ENCODE measurements at regions not wholly inside any gene's neighbourhood (a gene's known extent, or its start where the extent isn't known, plus 50 kb on each side); places are given as distances from the start of the nearest gene placed in this dataset.

DNA sequence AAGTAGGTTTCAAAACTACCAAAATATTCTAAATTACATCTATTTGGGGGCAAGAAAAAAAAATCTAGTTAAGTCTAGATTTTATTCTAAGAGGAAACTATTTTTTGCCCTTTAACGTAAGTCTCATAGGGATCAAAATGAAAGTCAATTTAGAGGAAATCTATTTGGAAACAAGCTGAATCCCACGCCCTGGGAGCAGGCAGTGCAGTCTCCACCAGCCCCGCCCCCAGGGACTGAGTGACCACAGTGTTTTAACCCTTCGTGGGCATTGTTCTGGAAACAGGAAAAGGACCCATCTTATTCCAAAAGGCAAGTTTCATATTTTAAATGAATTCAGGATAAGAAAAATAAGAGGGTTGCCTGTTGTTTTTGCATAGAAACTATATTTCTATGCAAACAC, 209.7 kb downstream of the SPRY2 start:
- peak; percentile 96 for DNase-seq (ENCODE audit: low spot score)

GRCh38 chr13:80126389-80127068, 214.4 kb downstream of the SPRY2 start:
- DNase-seq (ENCODE audit: low spot score) = no peak

- no peak for DNase-seq (ENCODE audit: low spot score)
These were observed 217.0 kb downstream of the SPRY2 start for GRCh38 chr13:80123945-80124344.

GRCh38 chr13:80121038-80121437, 219.9 kb downstream of the SPRY2 start:
- no peak for DNase-seq (ENCODE audit: low spot score)

DNA sequence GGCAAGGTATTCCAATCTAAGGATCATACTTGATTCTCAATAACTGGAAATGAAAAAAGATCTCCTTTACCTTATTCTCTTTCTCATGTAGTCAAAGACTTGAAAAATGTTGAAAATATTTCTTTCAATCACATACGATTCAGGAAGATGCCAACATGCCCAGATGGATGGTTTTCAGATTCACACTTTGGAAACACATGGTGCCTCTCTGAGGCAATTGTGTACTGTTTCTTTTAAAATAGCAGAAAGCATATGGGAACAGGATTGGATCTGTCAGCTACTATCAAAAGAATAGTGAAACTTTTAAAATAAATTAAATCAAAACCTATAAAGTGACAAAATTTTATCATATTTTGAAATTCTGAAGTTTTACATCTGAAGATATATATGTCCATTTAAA, 222.4 kb downstream of the SPRY2 start:
- DNase-seq (ENCODE audit: low spot score) = no peak

- no peak for DNase-seq (ENCODE audit: low spot score)
These were observed 222.8 kb downstream of the SPRY2 start for GRCh38 chr13:80118099-80118498.

- DNase-seq (ENCODE audit: low spot score) = no peak
These were observed 223.4 kb downstream of the SPRY2 start for GRCh38 chr13:80117515-80117914.

DNA sequence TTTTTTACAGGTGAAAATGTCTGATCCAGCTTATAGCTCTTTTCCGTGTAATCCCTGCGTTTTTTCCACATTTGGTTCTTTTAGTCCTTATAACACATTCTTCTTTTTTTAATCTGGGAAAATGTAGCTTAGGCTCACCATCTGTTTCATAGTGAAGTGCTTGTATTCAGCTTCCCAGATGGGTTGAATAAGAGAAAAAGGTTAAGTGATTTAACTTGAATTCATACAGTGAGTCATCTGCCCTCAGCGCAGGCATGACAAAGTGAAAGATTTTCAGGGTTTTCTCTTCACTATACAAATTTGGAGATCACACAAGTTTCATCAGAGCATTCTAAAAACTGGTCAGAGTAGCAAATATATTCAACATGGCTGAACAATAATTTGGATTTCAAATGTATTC, 224.8 kb downstream of the SPRY2 start:
- DNase-seq (ENCODE audit: low spot score) = peak; percentile 19

GRCh38 chr13:80115616-80116015, 225.3 kb downstream of the SPRY2 start:
- DNase-seq (ENCODE audit: low spot score) = no peak

- DNase-seq (ENCODE audit: low spot score) = no peak
These were observed 227.0 kb downstream of the SPRY2 start for GRCh38 chr13:80113714-80114454.

GRCh38 chr13:80109303-80109702, 231.6 kb downstream of the SPRY2 start:
- no peak for DNase-seq (ENCODE audit: low spot score)

DNA sequence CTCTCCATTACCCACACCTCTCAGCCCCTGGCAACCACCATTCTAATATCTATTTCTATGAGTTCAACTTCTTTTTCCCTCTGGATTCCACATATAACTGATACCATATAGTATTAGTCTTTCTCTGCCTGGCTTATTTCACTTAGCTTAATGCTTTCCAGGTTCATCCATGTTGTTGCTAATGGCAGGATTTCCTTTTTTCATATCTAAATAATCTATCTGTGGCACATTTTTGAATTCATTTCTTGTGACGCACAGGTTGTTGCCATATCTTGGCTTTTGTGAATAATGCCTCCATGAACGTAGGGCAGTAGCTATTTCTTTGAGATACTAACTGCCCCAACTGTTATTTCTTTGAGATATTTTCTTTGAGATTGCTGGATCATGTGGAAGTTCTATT, 235.6 kb downstream of the SPRY2 start:
- no peak for DNase-seq (ENCODE audit: low spot score)

DNA sequence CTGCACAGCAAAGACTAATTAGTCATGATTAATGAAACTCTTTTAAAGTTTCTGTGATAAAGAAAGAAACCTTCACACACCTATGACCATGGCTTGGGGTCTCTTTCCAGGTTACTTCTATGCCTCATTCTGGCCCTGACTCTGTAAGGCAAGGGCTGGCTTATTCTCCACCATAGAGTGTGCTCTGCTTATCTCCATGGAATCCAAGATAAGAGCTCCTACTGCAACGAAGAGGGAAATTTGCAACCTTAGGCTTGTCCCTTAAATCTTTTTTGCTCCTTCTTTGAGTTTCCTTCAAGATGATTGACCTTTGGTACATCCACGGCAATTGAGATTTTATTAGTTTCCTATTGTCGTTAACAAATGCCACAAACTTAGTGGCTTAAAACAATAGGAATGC, 239.9 kb downstream of the SPRY2 start:
- DNase-seq (ENCODE audit: low spot score) = no peak

DNA sequence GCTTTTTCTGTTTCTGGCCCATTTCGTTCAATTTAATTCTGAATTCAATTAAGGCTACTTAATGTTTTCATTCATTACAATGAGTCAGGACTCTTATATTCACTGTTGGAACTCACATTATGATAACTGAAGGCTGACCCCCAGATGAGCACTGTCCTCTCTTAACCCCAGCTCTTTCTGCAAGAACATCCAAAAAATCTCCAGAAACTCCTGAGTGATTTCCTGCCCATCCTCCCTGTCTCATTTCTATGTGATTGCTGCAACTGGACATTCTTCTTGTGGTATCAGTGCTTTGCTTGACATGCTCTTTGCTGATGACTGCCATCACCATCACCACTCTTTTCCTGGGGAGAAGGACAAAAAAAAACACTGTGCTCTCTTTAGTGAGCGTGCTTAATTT, 240.3 kb downstream of the SPRY2 start:
- no peak for DNase-seq (ENCODE audit: low spot score)

DNA sequence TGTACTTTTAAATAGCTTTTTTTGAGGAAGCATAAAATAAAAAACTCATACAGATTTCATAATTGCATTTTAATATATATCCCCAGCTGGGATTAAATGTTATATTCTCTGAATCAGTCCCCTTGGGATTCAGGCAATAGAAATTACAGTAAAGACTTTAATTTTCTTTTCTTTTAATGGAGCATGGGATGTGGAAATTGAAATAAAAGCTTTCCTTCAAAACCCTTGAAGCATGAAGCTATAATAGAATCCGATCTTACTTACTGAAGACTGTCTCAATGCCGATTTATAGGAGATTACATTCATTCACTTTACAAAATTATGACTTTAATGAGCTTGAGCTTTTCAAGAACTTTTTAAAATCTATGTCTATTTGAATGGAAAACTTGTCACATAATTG, 243.4 kb downstream of the SPRY2 start:
- DNase-seq (ENCODE audit: low spot score) = no peak

- no peak for DNase-seq (ENCODE audit: low spot score)
These were observed 244.5 kb downstream of the SPRY2 start for GRCh38 chr13:80096383-80096782.

DNA sequence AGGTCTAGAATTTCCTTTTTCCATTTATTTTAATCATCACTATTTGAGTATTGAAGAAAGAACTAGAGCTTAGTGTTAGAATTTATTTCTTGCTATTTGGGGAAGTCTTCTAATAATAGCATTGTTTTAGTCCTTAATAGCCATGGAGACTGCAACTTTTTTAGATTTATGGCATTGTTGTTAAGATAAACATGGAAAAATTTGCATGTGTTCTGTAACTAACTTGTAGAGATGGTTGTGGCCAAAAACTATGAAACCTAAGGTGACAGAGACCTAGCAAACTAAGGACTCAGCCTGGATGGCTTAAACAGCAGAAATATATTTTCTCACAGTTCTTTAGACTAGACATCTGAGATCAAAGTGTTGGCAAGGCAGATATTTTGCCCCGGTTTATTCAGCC, 246.4 kb downstream of the SPRY2 start:
- DNase-seq (ENCODE audit: low spot score) = no peak

DNA sequence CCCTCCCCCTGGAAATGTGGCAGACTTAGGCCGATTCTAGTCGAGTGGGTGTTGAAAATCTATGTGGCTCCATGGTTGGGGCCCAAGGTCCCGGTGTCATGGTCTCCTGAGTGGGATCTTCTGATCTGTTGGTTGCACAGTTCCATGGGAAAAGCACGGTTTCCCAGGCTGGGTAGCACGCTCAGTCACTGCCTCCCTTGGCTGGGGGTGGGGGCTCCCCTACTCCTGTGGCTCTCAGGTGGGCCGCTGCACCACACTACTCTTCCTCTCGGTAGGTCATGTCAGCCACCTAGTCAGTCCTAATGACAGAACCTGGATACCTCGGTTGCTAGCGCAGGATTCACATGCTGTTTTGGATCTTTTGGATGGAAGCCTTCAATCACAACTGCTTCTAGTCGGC, 247.0 kb downstream of the SPRY2 start:
- DNase-seq (ENCODE audit: low spot score) = no peak

GRCh38 chr13:80086304-80086721, 254.6 kb downstream of the SPRY2 start:
- no peak for DNase-seq (ENCODE audit: low spot score)

- DNase-seq (ENCODE audit: low spot score) = peak; percentile 35
These were observed 256.9 kb downstream of the SPRY2 start for GRCh38 chr13:80083853-80084676.

GRCh38 chr13:80083081-80083852, 257.7 kb downstream of the SPRY2 start:
- peak; percentile 19 for DNase-seq (ENCODE audit: low spot score)
